ENCODE measurements at regions not wholly inside any gene's neighbourhood (a gene's known extent, or its start where the extent isn't known, plus 50 kb on each side); places are given as distances from the start of the nearest gene placed in this dataset.

- TF ChIP-seq CTCF (conservative IDR thresholded peaks at IDR 0.05; ENCODE audit: low read depth, low read length) = no peak
- no peak for DNase-seq (ENCODE audit: low read depth)
- no peak overlapping the region for H3K4me3 ChIP-seq (ENCODE audit: low read depth, low read length)
Measured at GRCh38 chr13:87788363-87788762, 117.2 kb downstream of the SLITRK5 start.

GRCh38 chr13:87792878-87793277 is 121.7 kb downstream of the SLITRK5 start:
- no peak for DNase-seq (ENCODE audit: low read depth)

GRCh38 chr13:87798536-87798935 is 127.4 kb downstream of the SLITRK5 start:
- no peak overlapping the region for H3K4me3 ChIP-seq (ENCODE audit: low read depth, low read length)
- TF ChIP-seq CTCF (conservative IDR thresholded peaks at IDR 0.05; ENCODE audit: low read depth, low read length) = no peak
- DNase-seq (ENCODE audit: low read depth) = no peak

More at GRCh38 chr13:87792878-87793277, 121.7 kb downstream of the SLITRK5 start:
- H3K4me3 ChIP-seq (ENCODE audit: low read depth, low read length) = no peak overlapping the region
- no peak for TF ChIP-seq CTCF (conservative IDR thresholded peaks at IDR 0.05; ENCODE audit: low read depth, low read length)

- H3K4me3 ChIP-seq (ENCODE audit: low read depth, low read length) = peak overlapping the region; percentile 35
- peak; percentile 31 for TF ChIP-seq CTCF (conservative IDR thresholded peaks at IDR 0.05; ENCODE audit: low read depth, low read length)
- no peak for DNase-seq (ENCODE audit: low read depth)
Measured at GRCh38 chr13:87810391-87810801, 139.2 kb downstream of the SLITRK5 start.

- DNase-seq (ENCODE audit: low read depth) = no peak
- TF ChIP-seq CTCF (conservative IDR thresholded peaks at IDR 0.05; ENCODE audit: low read depth, low read length) = no peak
- H3K4me3 ChIP-seq (ENCODE audit: low read depth, low read length) = peak overlapping the region; percentile 35
Measured at GRCh38 chr13:87810920-87811344, 139.8 kb downstream of the SLITRK5 start.

- DNase-seq (ENCODE audit: low read depth) = no peak
- TF ChIP-seq CTCF (conservative IDR thresholded peaks at IDR 0.05; ENCODE audit: low read depth, low read length) = no peak
- H3K4me3 ChIP-seq (ENCODE audit: low read depth, low read length) = no peak overlapping the region
Measured at GRCh38 chr13:87814403-87814802, 143.2 kb downstream of the SLITRK5 start.

- no peak for TF ChIP-seq CTCF (conservative IDR thresholded peaks at IDR 0.05; ENCODE audit: low read depth, low read length)
- no peak overlapping the region for H3K4me3 ChIP-seq (ENCODE audit: low read depth, low read length)
- DNase-seq (ENCODE audit: low read depth) = no peak
Measured at GRCh38 chr13:87820241-87820640, 149.1 kb downstream of the SLITRK5 start.

Measured in epithelial cell of proximal tubule (primary cell).